ENCODE measurements at regions not wholly inside any gene's neighbourhood (a gene's known extent, or its start where the extent isn't known, plus 50 kb on each side); places are given as distances from the start of the nearest gene placed in this dataset.
A peak's percentile ranks its signal among the peaks of the same experiment; 100 is the strongest.

DNA sequence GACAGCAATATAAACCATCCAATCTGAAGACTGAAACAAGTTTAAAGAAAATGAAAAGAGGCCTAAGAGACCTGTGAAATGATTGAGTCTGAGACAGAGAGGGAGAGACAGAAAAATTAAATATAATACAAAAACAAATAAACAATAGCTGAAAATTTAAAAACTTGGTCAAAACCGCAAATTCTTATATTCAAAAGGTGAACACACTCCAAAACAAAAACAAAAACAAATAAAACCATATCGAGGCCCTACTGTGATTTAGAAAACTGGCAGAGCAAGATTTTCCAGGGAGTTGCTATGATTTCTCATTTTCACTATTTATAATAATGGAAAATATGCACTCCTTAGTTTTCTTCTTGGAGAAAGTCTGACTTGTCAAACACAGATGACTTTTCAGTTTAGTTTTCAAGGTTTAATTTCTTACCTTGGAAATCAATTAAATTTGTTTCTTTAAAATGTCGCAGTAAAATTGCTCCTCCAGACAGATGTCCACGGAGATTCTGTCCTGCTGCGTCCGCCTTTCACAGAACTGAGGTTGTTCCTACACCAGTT lies 1420.3 kb downstream of the UQCRFS1 start:
- H3K4me3 ChIP-seq: peak overlapping the region; percentile 91 to 93 (median 91)
- H3K9me3 ChIP-seq: no peaks in the 10 kb centered on the region
- 19% methylated on average over 6 of the region's 6 CpGs for WGBS (ENCODE audit: insufficient coverage, low coverage, low lambda C conversion rate, missing lambda C conversion rate)
- no peaks in the 10 kb centered on the region for H3K27me3 ChIP-seq
- no peaks in the 10 kb centered on the region for H3K36me3 ChIP-seq
- peak overlapping the region in 2 of 3 donors; percentile 7 to 79 for H3K27ac ChIP-seq
- ATAC-seq (no peak), DNase-seq (no peak)
- H3K4me1 ChIP-seq: peaks cover 0 to 11% (median 3%) of the 10 kb centered on the region in 4 donors
- TF ChIP-seq, protein P1, sequence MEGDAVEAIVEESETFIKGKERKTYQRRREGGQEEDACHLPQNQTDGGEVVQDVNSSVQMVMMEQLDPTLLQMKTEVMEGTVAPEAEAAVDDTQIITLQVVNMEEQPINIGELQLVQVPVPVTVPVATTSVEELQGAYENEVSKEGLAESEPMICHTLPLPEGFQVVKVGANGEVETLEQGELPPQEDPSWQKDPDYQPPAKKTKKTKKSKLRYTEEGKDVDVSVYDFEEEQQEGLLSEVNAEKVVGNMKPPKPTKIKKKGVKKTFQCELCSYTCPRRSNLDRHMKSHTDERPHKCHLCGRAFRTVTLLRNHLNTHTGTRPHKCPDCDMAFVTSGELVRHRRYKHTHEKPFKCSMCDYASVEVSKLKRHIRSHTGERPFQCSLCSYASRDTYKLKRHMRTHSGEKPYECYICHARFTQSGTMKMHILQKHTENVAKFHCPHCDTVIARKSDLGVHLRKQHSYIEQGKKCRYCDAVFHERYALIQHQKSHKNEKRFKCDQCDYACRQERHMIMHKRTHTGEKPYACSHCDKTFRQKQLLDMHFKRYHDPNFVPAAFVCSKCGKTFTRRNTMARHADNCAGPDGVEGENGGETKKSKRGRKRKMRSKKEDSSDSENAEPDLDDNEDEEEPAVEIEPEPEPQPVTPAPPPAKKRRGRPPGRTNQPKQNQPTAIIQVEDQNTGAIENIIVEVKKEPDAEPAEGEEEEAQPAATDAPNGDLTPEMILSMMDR (IDR thresholded peaks at IDR 0.05): no peak
- TF ChIP-seq POLR2A (IDR thresholded peaks at IDR 0.05): no peak
- intact Hi-C loops (cut with DNase I): no loop called here

GRCh38 chr19:27780367-27781075 lies 1432.4 kb downstream of the UQCRFS1 start:
- TF ChIP-seq, protein P1 (IDR thresholded peaks at IDR 0.05): no peak
- TF ChIP-seq POLR2A (IDR thresholded peaks at IDR 0.05): no peak
- 91% methylated on average over 9 of the region's 10 CpGs for WGBS (ENCODE audit: insufficient coverage, low coverage, low lambda C conversion rate, missing lambda C conversion rate)
- H3K27ac ChIP-seq: no peak overlapping the region
- intact Hi-C loops (cut with DNase I): no loop called here
- ATAC-seq: no peak
- no peaks in the 10 kb centered on the region for H3K9me3 ChIP-seq
- no peak for DNase-seq
- H3K36me3 ChIP-seq: no peaks in the 10 kb centered on the region
- H3K4me3 ChIP-seq: no peak overlapping the region
- H3K27me3 ChIP-seq: no peaks in the 10 kb centered on the region
- no peaks in the 10 kb centered on the region for H3K4me1 ChIP-seq

DNA sequence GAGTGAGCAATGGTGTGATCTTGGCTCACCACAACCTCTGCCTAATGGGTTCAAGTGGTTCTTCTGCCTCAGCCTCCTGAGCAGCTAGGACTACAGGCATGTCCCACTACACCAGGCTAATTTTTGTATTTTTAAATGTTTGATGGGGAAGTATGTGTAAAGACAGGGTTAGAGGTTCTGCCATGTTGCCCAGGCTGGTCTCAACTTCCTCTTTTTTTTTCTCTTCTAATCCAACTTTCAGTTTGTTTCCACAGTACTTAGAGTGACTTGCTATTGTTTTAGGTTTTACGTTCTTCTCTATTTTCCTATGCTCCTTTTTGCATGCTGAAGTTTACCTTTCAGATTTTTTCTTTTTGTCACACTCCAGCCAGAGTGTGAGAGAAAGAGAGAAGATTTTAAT lies 1433.0 kb downstream of the UQCRFS1 start:
- Histone ChIP-seq H3K4me1 (no peaks in the 10 kb centered on the region), H3K36me3 (no peaks in the 10 kb centered on the region), H3K27ac (no peak overlapping the region), H3K4me3 (no peak overlapping the region), H3K27me3 (no peaks in the 10 kb centered on the region), H3K9me3 (no peaks in the 10 kb centered on the region)
- no peak for ATAC-seq
- WGBS (ENCODE audit: insufficient coverage, low coverage, low lambda C conversion rate, missing lambda C conversion rate): 71% methylated on average over 1 of the region's 1 CpG
- DNase-seq: no peak
- intact Hi-C loops (cut with DNase I): no loop called here
- TF ChIP-seq, protein P1 (IDR thresholded peaks at IDR 0.05): no peak

GRCh38 chr19:27777726-27778125 lies 1435.2 kb downstream of the UQCRFS1 start:
- WGBS (ENCODE audit: insufficient coverage, low coverage, low lambda C conversion rate, missing lambda C conversion rate): 86% methylated on average over 6 of the region's 7 CpGs
- Histone ChIP-seq H3K4me3 (no peak overlapping the region), H3K27me3 (no peaks in the 10 kb centered on the region), H3K36me3 (no peaks in the 10 kb centered on the region), H3K9me3 (no peaks in the 10 kb centered on the region), H3K4me1 (no peaks in the 10 kb centered on the region), H3K27ac (no peak overlapping the region)
- no peak for TF ChIP-seq POLR2A (IDR thresholded peaks at IDR 0.05)
- TF ChIP-seq, protein P1 (IDR thresholded peaks at IDR 0.05): no peak
- no peak for ATAC-seq
- intact Hi-C loops (cut with DNase I): no loop called here
- DNase-seq: no peak
